CD4-positive, alpha-beta T cell (primary cell): ENCODE measurements at regions not wholly inside any gene's neighbourhood (a gene's known extent, or its start where the extent isn't known, plus 50 kb on each side); places are given as distances from the start of the nearest gene placed in this dataset.

Experiments used
- ATAC-seq: fragments of 200-7000 bp; cut with Tn5 transposase; one replicate; pipeline ENCODE4 v1.10.0; 2022; ENCODE audit warnings: mild to moderate bottlenecking; ENCODE audit not compliant: poor library complexity
- CTCF ChIA-PET: fragments of 350-600 bp; sonication (Branson Sonifier 250); formaldehyde crosslinking; loops from one replicate; lab custom pipeline; 2021; ENCODE audit warnings: antibody characterized with exemption, inconsistent platforms; lab: Charles Lee
- POLR2A ChIA-PET: fragments of 350-600 bp; sonication (Branson Sonifier 250); formaldehyde crosslinking; loops from one replicate; lab custom pipeline; 2021; ENCODE audit warnings: antibody characterized with exemption, inconsistent platforms; lab: Charles Lee
- DNase-seq, 14 experiments: peaks; one replicate each; pipeline ENCODE4 v3.0.0-alpha.2; 2013 to 2020; ENCODE audit warnings: mixed read lengths in 2 of 14
- H3K27ac ChIP-seq, 2 donors: one replicate each; pipeline versions ENCODE4 v1.5.1 to v1.7.0; 2013; ENCODE audit warnings: low read length in 2 of 2, low read depth in 1 of 2, mild to moderate bottlenecking in 1 of 2
- H3K27me3 ChIP-seq, 2 experiments: 1 replicate in 1 of 2; 2 replicates in 1 of 2; pipeline versions ENCODE4 v1.6.1 to v1.7.0; 2013; ENCODE audit warnings: low read length in 2 of 2, control low read depth in 1 of 2, mild to moderate bottlenecking in 1 of 2, moderate library complexity in 1 of 2; ENCODE audit not compliant: insufficient read depth in 2 of 2, control insufficient read depth in 1 of 2
- H3K36me3 ChIP-seq: one replicate; pipeline ENCODE4 v1.6.1; 2013; ENCODE audit warnings: low read length, control low read depth; ENCODE audit not compliant: insufficient read depth
- H3K4me1 ChIP-seq: one replicate; pipeline ENCODE4 v1.6.1; 2013; ENCODE audit warnings: low read length, control low read depth; ENCODE audit not compliant: insufficient read depth
- H3K4me3 ChIP-seq: one replicate; pipeline ENCODE4 v1.5.1; 2013; ENCODE audit warnings: mild to moderate bottlenecking, low read length, moderate library complexity
- H3K9me3 ChIP-seq, 2 experiments: 1 replicate in 1 of 2; 2 replicates in 1 of 2; pipeline versions ENCODE4 v1.6.1 to v1.7.0; 2013; ENCODE audit warnings: low read length in 2 of 2, mild to moderate bottlenecking in 2 of 2, control low read depth in 1 of 2, moderate library complexity in 1 of 2; ENCODE audit not compliant: control insufficient read depth in 1 of 2, insufficient read depth in 1 of 2
- H3K27ac Mint-ChIP-seq: one replicate; pipeline ENCODE4 v1.8.0; 2020; ENCODE audit warnings: mixed read lengths
- H3K27me3 Mint-ChIP-seq: one replicate; pipeline ENCODE4 v1.8.0; 2021; ENCODE audit warnings: mixed read lengths
- H3K36me3 Mint-ChIP-seq: one replicate; pipeline ENCODE4 v1.8.0; 2021; ENCODE audit warnings: low read depth, mixed read lengths
- H3K4me1 Mint-ChIP-seq: one replicate; pipeline ENCODE4 v1.8.0; 2021; ENCODE audit warnings: low read depth, mixed read lengths
- H3K4me3 Mint-ChIP-seq: one replicate; pipeline ENCODE4 v1.8.0; 2020; ENCODE audit warnings: mild to moderate bottlenecking, mixed read lengths
- H3K9me3 Mint-ChIP-seq: one replicate; pipeline ENCODE4 v1.8.0; 2020; ENCODE audit warnings: mixed read lengths
- CTCF ChIP-seq: fragments of 200-600 bp; IDR thresholded peaks from one replicate; pipeline ENCODE4 v1.8.0; 2022; ENCODE audit warnings: antibody characterized with exemption, mild to moderate bottlenecking
- intact Hi-C, 2 experiments: fragments of 100-400 bp; cut with DNase I in 1 of 2; cut with micrococcal nuclease in 1 of 2; formaldehyde crosslinking; loops; one replicate each; pipeline versions ENCODE4 v1.15.1 to v1.9.0; 2023 to 2025; cut with DNase I, micrococcal nuclease

GRCh38 chr3:109445210-109445609, 107.9 kb upstream of the DPPA4 start:
- POLR2A ChIA-PET, result no interaction called here

GRCh38 chr3:109442531-109442930, 105.2 kb upstream of the DPPA4 start:
- H3K27me3 ChIP-seq, result no peaks in the 10 kb centered on the region
- Mint-ChIP-seq H3K4me3 (no peak overlapping the region), H3K36me3 (no peaks in the 10 kb centered on the region), H3K27me3 (no peaks in the 10 kb centered on the region), H3K9me3 (peaks cover 7% of the 10 kb centered on the region), H3K4me1 (no peaks in the 10 kb centered on the region), H3K27ac (no peak overlapping the region)
- H3K27ac ChIP-seq, result no peak overlapping the region
- intact Hi-C loops, result no loop called here
- H3K36me3 ChIP-seq, result no peaks in the 10 kb centered on the region
- TF ChIP-seq CTCF, result no peak
- ChIA-PET CTCF (interaction anchor here (0.7 kb wide), 1 partner anchor 662 kb away, joined by 3 read pairs; no protein-coding TSS in a partner anchor), POLR2A (no interaction called here)
- H3K9me3 ChIP-seq, result peaks cover under 1 to 10% of the 10 kb centered on the region in 2 experiments
- ATAC-seq (no peak), DNase-seq (no peak)
- no peaks in the 10 kb centered on the region for H3K4me1 ChIP-seq
- no peak overlapping the region for H3K4me3 ChIP-seq

More at GRCh38 chr3:109445210-109445609, 107.9 kb upstream of the DPPA4 start:
- CTCF ChIA-PET, result no interaction called here
- no peak overlapping the region for H3K27ac ChIP-seq
- ATAC-seq (no peak), DNase-seq (no peak)
- Mint-ChIP-seq H3K27ac (no peak overlapping the region), H3K36me3 (no peaks in the 10 kb centered on the region), H3K4me1 (no peaks in the 10 kb centered on the region), H3K27me3 (no peaks in the 10 kb centered on the region), H3K4me3 (no peak overlapping the region), H3K9me3 (peaks cover 12% of the 10 kb centered on the region)
- H3K9me3 ChIP-seq, result peaks cover 4 to 10% of the 10 kb centered on the region in 2 experiments
- no peak for TF ChIP-seq CTCF
- no peaks in the 10 kb centered on the region for H3K4me1 ChIP-seq
- H3K36me3 ChIP-seq, result no peaks in the 10 kb centered on the region
- intact Hi-C loops, result no loop called here
- H3K27me3 ChIP-seq, result no peaks in the 10 kb centered on the region
- no peak overlapping the region for H3K4me3 ChIP-seq

- DNase-seq, result no peak
- H3K9me3 ChIP-seq, result peaks cover 0 to 7% of the 10 kb centered on the region in 2 experiments
- ChIA-PET CTCF (no interaction called here), POLR2A (no interaction called here)
- no peak overlapping the region for H3K4me3 Mint-ChIP-seq
- H3K27ac ChIP-seq, result no peak overlapping the region
- ATAC-seq, result no peak
- TF ChIP-seq CTCF, result no peak
- no peak overlapping the region for H3K4me3 ChIP-seq
- no peaks in the 10 kb centered on the region for H3K27me3 Mint-ChIP-seq
- H3K36me3 ChIP-seq, result no peaks in the 10 kb centered on the region
- no peaks in the 10 kb centered on the region for H3K4me1 Mint-ChIP-seq
- no peaks in the 10 kb centered on the region for H3K4me1 ChIP-seq
- no peak overlapping the region for H3K27ac Mint-ChIP-seq
- H3K9me3 Mint-ChIP-seq, result no peaks in the 10 kb centered on the region
- no peaks in the 10 kb centered on the region for H3K36me3 Mint-ChIP-seq
- no peaks in the 10 kb centered on the region for H3K27me3 ChIP-seq
- intact Hi-C loops, result no loop called here
Measured at GRCh38 chr3:109440353-109440752, 103.0 kb upstream of the DPPA4 start.
